ENCODE measurements at regions not wholly inside any gene's neighbourhood (a gene's known extent, or its start where the extent isn't known, plus 50 kb on each side); places are given as distances from the start of the nearest gene placed in this dataset.
"Not testable (repeated sequence)": the region's sequence is repeated elsewhere in the genome, so short reads cannot be mapped to it uniquely, and the experiment has no call there.

DNA sequence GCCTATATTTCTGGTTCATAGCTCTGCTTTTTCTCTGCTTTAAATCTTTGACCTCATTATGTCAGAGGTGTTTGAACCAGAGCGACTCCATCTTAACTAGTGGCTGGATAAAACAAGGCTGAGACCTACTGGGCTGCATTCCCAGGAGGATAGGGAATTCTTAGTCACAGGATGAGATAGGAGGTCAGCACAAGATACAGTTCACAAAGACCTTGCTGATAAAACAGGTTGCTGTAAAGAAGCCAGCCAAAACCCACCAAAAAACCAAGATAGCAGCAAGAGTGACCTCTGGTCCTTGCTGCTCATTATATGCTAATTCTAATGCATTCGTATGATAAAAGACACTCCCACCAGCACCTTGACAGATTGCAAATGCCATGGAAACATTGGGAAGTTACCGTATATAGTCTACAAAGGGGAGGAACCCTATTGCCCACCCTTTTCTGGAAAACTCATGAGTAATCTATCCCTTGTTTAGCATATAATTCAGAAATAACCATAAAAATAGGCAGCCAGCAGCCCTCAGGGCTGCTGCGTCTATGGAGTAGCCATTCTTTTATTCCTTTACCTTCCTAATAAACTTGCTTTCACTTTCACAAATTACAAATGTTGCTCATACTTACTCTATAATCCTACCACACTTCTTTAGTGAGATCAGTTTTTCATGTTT lies 193.9 kb downstream of the NAF1 start:
- DNase-seq (ENCODE audit: extremely low spot score): no peak
- CTCF ChIA-PET: no interaction called here
- POLR2A ChIA-PET: no interaction called here
- no peak for TF ChIP-seq FOXK2 (IDR thresholded peaks at IDR 0.05)
- TF ChIP-seq, protein P1, sequence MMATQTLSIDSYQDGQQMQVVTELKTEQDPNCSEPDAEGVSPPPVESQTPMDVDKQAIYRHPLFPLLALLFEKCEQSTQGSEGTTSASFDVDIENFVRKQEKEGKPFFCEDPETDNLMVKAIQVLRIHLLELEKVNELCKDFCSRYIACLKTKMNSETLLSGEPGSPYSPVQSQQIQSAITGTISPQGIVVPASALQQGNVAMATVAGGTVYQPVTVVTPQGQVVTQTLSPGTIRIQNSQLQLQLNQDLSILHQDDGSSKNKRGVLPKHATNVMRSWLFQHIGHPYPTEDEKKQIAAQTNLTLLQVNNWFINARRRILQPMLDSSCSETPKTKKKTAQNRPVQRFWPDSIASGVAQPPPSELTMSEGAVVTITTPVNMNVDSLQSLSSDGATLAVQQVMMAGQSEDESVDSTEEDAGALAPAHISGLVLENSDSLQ (IDR thresholded peaks at IDR 0.05): no peak
- no peak for TF ChIP-seq LEF1 (IDR thresholded peaks at IDR 0.05; ENCODE audit: borderline replicate concordance)

DNA sequence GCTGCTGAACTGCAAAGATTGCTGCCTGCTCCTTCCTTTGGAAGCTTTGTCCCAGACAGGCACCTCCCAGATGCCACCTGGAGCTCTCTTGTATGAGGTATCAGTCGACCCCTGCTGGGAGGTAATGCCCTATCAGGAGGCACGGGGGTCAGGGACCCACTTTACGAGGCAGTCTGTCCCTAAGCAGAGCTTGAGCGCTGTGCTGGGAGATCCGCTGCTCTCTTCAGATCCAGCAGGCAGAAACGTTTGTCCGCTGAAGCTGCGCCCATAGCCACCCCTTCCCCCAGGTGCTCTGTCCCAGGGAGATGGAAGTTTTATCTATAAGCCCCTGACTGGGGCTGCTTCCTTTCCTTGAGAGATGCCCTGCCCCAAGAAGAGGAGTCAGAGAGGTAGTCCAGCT lies 197.5 kb downstream of the NAF1 start:
- CTCF ChIA-PET: interaction anchor here (1.1 kb wide), 1 partner anchor 10 kb away, joined by 3 read pairs; no protein-coding TSS in a partner anchor
- POLR2A ChIA-PET: no interaction called here
- TF ChIP-seq SP1 (IDR thresholded peaks at IDR 0.05) (no peak), L3MBTL2 (conservative IDR thresholded peaks at IDR 0.05) (no peak), LEF1 (IDR thresholded peaks at IDR 0.05; ENCODE audit: borderline replicate concordance) (no peak), BHLHE40 (IDR thresholded peaks at IDR 0.05; ENCODE audit: borderline replicate concordance) (no peak), ELF4 (IDR thresholded peaks at IDR 0.05) (no peak), TARDBP (IDR thresholded peaks at IDR 0.05) (no peak), HDGF (IDR thresholded peaks at IDR 0.05; ENCODE audit: borderline replicate concordance) (no peak), FOXA1 (IDR thresholded peaks at IDR 0.05) (no peak), FOXM1 (IDR thresholded peaks at IDR 0.05; ENCODE audit: borderline replicate concordance) (no peak)
- TF ChIP-seq, protein P1 (IDR thresholded peaks at IDR 0.05): no peak
- no peak for DNase-seq (ENCODE audit: extremely low spot score)

DNA sequence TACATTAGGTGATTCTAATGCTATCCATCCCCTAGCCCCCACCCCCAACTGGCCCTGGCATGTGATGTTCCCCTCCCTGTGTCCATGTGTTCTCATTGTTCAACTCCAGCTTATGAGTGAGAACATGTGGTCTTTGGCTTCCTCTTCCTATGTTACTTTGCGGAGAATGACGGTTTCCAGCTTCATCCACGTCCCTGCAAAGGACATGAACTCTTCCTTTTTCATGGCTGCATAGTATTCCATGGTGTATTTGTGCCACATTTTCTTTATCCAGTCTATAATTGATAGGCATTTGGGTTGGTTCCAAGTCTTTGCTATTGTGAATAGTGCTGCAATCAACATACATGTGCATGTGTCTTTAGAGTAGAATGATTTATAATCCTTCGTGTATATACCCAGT lies 200.7 kb downstream of the NAF1 start:
- DNase-seq (ENCODE audit: extremely low spot score); CTCF ChIA-PET; POLR2A ChIA-PET: not testable (repeated sequence)

DNA sequence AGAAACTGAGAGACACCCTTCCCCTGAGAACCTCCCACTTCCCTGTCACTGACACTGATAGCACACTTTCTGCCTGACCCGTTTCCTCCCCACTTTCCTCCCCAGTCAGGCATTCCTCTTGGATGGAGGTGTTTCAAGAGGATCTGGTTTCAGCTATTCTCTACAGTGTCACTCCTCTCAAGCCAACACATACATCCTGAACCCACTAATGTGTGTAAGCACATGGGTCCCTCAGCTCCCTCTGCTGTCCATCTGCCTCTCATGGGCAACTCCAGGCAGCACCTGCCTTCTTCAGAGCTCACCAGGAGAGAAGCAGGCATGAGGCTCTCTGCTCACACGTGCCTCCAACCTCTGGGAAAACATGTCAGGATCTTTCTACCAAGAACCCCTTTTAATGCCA lies 207.6 kb downstream of the NAF1 start:
- TF ChIP-seq HDGF (IDR thresholded peaks at IDR 0.05; ENCODE audit: borderline replicate concordance) (no peak), SUZ12 (IDR thresholded peaks at IDR 0.05) (no peak), BHLHE40 (IDR thresholded peaks at IDR 0.05; ENCODE audit: borderline replicate concordance) (no peak), ELF4 (IDR thresholded peaks at IDR 0.05) (no peak), TARDBP (IDR thresholded peaks at IDR 0.05) (no peak), ARNT (IDR thresholded peaks at IDR 0.05) (no peak), L3MBTL2 (conservative IDR thresholded peaks at IDR 0.05) (no peak), SP1 (IDR thresholded peaks at IDR 0.05) (no peak)
- TF ChIP-seq, protein P1 (IDR thresholded peaks at IDR 0.05): no peak
- DNase-seq (ENCODE audit: extremely low spot score): peak; percentile 15
- POLR2A ChIA-PET: no interaction called here
- CTCF ChIA-PET: interaction anchor here (0.7 to 1.7 kb wide), 3 partner anchors 10 to 12 kb away, joined by 3 to 4 read pairs (median 3); no protein-coding TSS in a partner anchor

DNA sequence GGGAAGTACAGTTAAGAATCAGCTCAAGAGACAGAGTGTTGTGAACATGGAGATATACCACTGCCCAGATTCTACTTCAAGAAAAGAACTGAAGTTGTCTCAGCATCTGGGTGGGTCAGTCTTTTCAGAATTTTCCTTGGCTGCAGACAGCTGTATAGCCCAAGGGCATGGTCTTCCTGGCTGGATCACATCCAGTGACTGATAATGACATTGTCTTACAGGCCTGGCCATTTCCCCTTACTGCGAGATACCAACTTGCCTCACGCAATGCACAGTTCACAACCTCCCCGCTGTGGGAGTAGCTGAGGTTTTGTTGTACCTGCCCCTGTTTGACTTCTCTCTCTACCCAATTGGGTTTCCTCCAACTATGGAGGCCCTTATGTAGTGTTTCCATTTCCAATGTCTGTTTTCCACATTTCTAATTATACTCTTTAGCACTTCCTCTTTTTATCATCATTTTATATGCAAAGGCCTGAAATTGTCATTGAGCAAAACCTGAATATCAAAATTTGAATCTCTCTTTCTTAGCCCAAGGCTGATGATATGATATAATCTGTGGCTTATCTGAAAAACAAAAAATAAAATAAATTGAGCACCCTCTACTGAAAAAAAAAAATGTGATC lies 209.1 kb downstream of the NAF1 start:
- CTCF ChIA-PET: interaction anchor here (0.6 kb wide), 1 partner anchor 78 kb away, joined by 4 read pairs; no protein-coding TSS in a partner anchor
- POLR2A ChIA-PET: no interaction called here
- DNase-seq (ENCODE audit: extremely low spot score): no peak
- TF ChIP-seq SP1 (IDR thresholded peaks at IDR 0.05) (no peak), ZNF384 (IDR thresholded peaks at IDR 0.05) (no peak), L3MBTL2 (conservative IDR thresholded peaks at IDR 0.05) (no peak), BHLHE40 (IDR thresholded peaks at IDR 0.05; ENCODE audit: borderline replicate concordance) (no peak), HDGF (IDR thresholded peaks at IDR 0.05; ENCODE audit: borderline replicate concordance) (no peak)

DNA sequence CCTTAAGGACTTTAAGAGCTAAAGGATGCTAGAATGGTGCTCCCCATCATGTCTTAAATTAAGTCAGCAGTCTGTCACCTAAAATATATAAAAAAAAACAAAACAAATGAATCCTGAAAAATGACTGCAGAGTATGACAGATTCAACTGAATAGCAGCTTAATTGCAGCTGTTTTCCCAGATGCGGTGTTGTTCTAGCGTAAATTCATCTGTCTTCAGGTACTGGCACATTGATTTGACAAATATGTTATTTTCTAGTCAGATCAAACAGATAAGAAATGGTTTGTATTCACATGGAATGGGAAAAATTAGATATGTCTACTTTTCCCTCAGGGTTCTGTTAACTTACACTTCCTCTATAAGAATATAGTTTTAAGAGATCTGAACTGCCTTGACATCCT lies 211.7 kb downstream of the NAF1 start:
- ChIA-PET CTCF (no interaction called here), POLR2A (no interaction called here)
- TF ChIP-seq CTBP1 (IDR thresholded peaks at IDR 0.05; ENCODE audit: borderline replicate concordance): no peak
- TF ChIP-seq TARDBP (IDR thresholded peaks at IDR 0.05): no peak
- no peak for TF ChIP-seq FOXA1 (IDR thresholded peaks at IDR 0.05)
- no peak for TF ChIP-seq HDGF (IDR thresholded peaks at IDR 0.05; ENCODE audit: borderline replicate concordance)
- TF ChIP-seq SP1 (IDR thresholded peaks at IDR 0.05): no peak
- TF ChIP-seq, protein P1 (IDR thresholded peaks at IDR 0.05): no peak
- TF ChIP-seq ARNT (IDR thresholded peaks at IDR 0.05): no peak
- no peak for TF ChIP-seq BHLHE40 (IDR thresholded peaks at IDR 0.05; ENCODE audit: borderline replicate concordance)
- TF ChIP-seq LEF1 (IDR thresholded peaks at IDR 0.05; ENCODE audit: borderline replicate concordance): no peak
- TF ChIP-seq ELF4 (IDR thresholded peaks at IDR 0.05): no peak
- TF ChIP-seq FOXM1 (IDR thresholded peaks at IDR 0.05; ENCODE audit: borderline replicate concordance): no peak
- no peak for DNase-seq (ENCODE audit: extremely low spot score)
